ENCODE measurements at regions not wholly inside any gene's neighbourhood (a gene's known extent, or its start where the extent isn't known, plus 50 kb on each side); places are given as distances from the start of the nearest gene placed in this dataset.
"Not testable (repeated sequence)": the region's sequence is repeated elsewhere in the genome, so short reads cannot be mapped to it uniquely, and the experiment has no call there.

DNA sequence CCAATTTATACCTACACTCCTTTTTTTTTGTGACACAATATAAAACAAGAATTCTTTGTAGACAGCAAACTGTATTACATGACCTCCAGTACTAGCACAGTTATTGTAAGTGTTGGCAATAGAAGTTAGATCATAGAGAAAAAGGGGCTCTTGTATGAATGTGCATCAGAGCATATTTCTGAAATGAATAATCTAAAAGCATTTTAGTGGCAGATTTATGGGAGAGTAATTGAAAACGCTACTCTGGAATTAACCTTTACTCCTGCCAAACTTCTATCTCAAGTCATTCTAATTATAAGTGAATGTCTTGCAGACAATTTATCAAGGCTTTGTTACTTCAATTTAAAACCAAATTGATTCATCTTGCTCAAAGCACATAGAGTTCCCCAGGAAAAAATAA is 968.1 kb downstream of the TAF11L14 start:
- no peak overlapping the region for H3K4me3 ChIP-seq (ENCODE audit: low read depth, low read length)
- TF ChIP-seq, protein P1, sequence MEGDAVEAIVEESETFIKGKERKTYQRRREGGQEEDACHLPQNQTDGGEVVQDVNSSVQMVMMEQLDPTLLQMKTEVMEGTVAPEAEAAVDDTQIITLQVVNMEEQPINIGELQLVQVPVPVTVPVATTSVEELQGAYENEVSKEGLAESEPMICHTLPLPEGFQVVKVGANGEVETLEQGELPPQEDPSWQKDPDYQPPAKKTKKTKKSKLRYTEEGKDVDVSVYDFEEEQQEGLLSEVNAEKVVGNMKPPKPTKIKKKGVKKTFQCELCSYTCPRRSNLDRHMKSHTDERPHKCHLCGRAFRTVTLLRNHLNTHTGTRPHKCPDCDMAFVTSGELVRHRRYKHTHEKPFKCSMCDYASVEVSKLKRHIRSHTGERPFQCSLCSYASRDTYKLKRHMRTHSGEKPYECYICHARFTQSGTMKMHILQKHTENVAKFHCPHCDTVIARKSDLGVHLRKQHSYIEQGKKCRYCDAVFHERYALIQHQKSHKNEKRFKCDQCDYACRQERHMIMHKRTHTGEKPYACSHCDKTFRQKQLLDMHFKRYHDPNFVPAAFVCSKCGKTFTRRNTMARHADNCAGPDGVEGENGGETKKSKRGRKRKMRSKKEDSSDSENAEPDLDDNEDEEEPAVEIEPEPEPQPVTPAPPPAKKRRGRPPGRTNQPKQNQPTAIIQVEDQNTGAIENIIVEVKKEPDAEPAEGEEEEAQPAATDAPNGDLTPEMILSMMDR (IDR thresholded peaks at IDR 0.05; ENCODE audit: low read depth, low read length, missing control alignments): no peak
- DNase-seq (ENCODE audit: low read depth): no peak

DNA sequence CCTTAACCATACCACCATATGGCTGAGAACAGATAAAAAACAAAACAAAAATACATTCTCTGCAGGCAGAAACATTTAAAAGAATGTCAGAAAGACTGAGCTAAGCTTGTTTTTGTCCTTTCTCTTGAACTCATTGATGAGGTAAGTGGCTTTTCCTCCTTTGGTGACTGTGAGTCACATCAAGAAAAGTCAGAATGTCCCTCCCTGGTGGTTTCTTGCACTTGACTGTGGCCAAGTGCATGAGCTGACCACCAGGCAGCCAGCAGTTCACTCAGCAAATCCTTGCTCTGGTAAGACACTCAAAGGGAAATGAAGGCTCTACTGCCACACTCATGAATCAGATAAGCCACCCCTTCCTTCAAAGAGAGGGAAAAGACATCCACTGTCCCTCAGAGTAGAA is 970.9 kb downstream of the TAF11L14 start:
- TF ChIP-seq, protein P1 (IDR thresholded peaks at IDR 0.05; ENCODE audit: low read depth, low read length, missing control alignments): no peak
- H3K4me3 ChIP-seq (ENCODE audit: low read depth, low read length): no peak overlapping the region
- DNase-seq (ENCODE audit: low read depth): no peak

DNA sequence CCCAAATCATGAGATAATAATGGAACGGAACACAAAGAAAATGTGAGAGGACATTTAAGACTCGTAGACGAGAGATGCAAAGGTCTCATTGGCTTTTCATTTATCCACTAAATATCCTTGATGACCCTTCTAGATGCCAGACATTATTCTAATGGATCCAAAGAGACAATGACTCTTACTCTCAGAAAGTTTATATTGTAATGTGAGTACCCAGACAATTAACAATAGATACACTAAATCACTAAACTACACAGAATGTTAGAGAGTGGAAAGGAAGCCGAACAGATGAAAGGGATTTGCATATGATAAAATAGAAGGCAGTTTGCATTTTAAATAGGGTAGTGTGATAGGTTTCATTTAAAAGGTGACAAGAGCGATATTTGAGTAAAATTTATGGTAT is 973.3 kb downstream of the TAF11L14 start:
- TF ChIP-seq, protein P1 (IDR thresholded peaks at IDR 0.05; ENCODE audit: low read depth, low read length, missing control alignments): no peak
- no peak overlapping the region for H3K4me3 ChIP-seq (ENCODE audit: low read depth, low read length)
- no peak for DNase-seq (ENCODE audit: low read depth)

DNA sequence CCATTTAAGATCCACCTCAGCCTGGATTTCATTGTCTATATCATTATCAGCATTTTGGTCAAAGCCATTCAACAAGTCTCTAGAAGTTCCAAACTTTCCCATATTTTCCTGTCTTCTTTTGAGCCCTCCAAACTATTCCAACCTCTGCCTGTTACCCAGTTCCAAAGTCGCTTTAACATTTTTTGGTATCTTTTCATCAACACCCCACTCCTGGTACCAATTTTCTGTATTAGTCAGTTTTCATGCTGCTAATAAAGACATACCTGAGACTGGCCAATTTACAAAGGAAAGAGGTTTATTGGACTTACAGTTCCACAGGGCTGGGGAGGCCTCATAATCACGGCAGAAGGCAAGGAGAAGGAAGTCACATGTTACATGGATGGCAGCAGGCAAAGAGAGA is 982.9 kb downstream of the TAF11L14 start:
- not testable (repeated sequence) for H3K4me3 ChIP-seq (ENCODE audit: low read depth, low read length); DNase-seq (ENCODE audit: low read depth)

DNA sequence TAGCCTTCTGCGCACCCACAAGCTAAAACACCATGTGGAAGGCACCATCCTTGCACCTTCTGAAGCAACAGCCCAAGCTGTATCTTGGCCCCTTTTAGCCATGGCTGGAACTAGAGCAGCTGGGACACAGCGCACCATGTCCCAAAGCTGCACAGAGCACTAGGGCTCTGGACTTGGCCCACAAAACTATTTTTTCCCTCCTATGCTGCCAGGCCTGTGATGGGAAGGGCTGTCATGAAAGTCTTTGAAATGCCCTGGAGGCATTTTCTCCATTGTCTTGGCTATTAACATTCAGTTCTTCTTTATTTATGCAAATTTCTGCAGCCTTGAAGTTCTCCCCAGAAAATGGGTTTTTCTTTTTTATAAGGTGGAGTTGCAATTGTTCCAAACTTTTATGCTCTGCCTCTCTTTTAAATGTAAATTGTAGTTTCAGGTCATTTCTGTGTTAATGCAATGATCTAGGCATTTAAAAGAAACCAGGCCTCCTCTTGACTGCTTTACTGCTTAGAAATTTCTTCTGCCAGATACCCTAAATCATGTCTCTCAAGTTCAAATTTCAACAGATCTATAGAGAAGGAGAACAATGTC is 996.3 kb downstream of the TAF11L14 start:
- DNase-seq (ENCODE audit: low read depth): no peak
- TF ChIP-seq, protein P1 (IDR thresholded peaks at IDR 0.05; ENCODE audit: low read depth, low read length, missing control alignments): no peak
- H3K4me3 ChIP-seq (ENCODE audit: low read depth, low read length): no peak overlapping the region

DNA sequence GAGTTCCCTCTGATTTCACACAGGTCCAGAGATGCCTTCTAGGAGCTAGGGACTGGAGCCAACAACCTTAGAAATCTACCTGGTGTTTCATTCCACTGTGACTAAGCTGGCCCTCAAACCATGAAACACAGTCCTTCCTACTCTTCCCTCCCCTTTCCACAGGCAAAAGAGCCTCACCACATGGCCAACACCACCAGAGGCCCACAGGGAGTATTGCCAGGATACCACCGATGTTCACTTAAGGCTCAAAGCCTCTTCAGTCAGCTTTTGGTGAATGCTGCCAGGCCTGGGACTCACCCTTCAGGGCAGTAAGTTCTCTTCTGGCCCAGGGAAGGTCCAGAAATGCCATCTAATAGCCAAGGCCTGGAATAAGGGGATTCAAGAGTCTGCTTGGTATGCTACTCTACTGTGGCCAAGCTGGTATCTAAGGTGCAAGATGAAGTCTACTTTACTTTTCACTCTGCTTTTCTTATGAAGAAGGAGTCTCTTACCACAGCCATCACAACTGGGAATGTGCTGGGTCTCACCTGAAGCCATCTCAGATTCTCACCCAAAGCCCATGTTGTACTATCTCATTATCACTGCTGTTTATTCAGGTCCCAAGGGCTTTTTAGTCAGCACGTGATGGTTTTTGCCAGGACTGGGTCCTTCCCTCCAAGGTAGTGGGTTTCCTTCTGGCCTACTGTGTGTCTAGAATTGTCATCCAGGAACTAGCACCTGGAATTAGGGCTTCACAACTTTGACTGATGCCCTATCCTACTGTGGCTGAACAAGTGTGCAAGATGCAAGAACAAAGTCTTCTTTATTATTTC is 1018.4 kb downstream of the TAF11L14 start:
- TF ChIP-seq, protein P1 (IDR thresholded peaks at IDR 0.05; ENCODE audit: low read depth, low read length, missing control alignments): no peak

DNA sequence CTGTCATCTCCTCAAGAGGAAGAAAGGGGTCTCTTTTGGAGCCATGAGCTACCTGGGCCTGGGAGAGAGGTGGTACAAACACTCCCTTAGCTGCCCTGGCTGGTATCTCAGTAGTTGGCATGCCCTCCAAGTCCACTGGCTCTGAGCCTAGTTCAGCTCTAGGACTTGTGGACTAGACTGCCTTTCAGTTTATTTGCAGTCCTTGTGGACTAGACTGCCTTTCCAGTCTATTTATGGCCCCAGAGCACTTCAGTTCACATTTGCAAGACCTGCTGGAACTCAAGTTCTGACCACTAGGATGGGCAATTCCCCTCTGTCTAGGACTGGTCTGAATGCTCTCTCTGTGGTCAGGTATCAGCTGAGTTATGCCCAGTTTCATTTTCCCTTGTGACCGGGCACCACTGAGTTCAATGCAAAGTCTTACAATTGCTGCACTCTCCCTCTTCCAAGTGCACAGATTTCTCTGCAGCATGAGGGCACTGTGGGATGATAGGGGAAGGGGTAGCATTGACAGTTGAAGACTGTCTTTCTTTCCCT is 1019.0 kb downstream of the TAF11L14 start:
- DNase-seq (ENCODE audit: low read depth): no peak
- TF ChIP-seq, protein P1 (IDR thresholded peaks at IDR 0.05; ENCODE audit: low read depth, low read length, missing control alignments): no peak
- H3K4me3 ChIP-seq (ENCODE audit: low read depth, low read length): no peak overlapping the region

More for the DNA sequence above, 1018.4 kb downstream of the TAF11L14 start:
- no peak overlapping the region for H3K4me3 ChIP-seq (ENCODE audit: low read depth, low read length)
- no peak for DNase-seq (ENCODE audit: low read depth)

Measured in GM12864 (cell line).